Panc1 (cell line): ENCODE measurements at regions not wholly inside any gene's neighbourhood (a gene's known extent, or its start where the extent isn't known, plus 50 kb on each side); places are given as distances from the start of the nearest gene placed in this dataset.

ENCODE experiments used
- ATAC-seq: fragments of 200-7000 bp; cut with Tn5 transposase; 2 replicates; pipeline ENCODE4 v1.9.1; 2020; ENCODE audit warnings: mild to moderate bottlenecking, moderate library complexity
- BruUV-seq: library from RNA; stranded (reverse); fragments of 400-500 nt; replicated peaks from 2 replicates; lab custom pipeline; 2021; lab: Mats Ljungman, UMichigan
- CTCF ChIA-PET: fragments of 300-600 bp; sonication (Branson Sonifier 250); formaldehyde crosslinking; loops from one replicate; lab custom pipeline; 2022; ENCODE audit warnings: antibody characterized with exemption; lab: Charles Lee
- POLR2A ChIA-PET: fragments of 300-600 bp; sonication (Branson Sonifier 250); formaldehyde crosslinking; loops from one replicate; lab custom pipeline; 2022; ENCODE audit warnings: antibody characterized with exemption; lab: Charles Lee
- DNase-seq: peaks from one replicate; pipeline ENCODE4 v3.0.0-alpha.2; 2010; ENCODE audit warnings: low read depth, low spot score
- H3K27ac ChIP-seq: 2 replicates; pipeline ENCODE4 v1.5.1; 2011; ENCODE audit warnings: mild to moderate bottlenecking, low read length, inconsistent platforms
- H3K27me3 ChIP-seq: fragments of 200-500 bp; sonication (Bioruptor generic); 2 replicates; pipeline ENCODE4 v1.6.0; 2014; ENCODE audit warnings: low read length, inconsistent platforms; ENCODE audit not compliant: control insufficient read depth, insufficient read depth
- H3K36me3 ChIP-seq: fragments of 200-500 bp; sonication (Bioruptor generic); 2 replicates; pipeline ENCODE4 v1.5.1; 2014; ENCODE audit warnings: inconsistent platforms, mild to moderate bottlenecking, low read length, moderate library complexity; ENCODE audit not compliant: control insufficient read depth, insufficient read depth
- H3K4me1 ChIP-seq: 2 replicates; pipeline ENCODE4 v1.5.1; 2011; ENCODE audit warnings: inconsistent platforms, mild to moderate bottlenecking, low read length, moderate library complexity; ENCODE audit not compliant: control insufficient read depth, insufficient read depth
- H3K4me3 ChIP-seq, 2 experiments: 2 replicates each; pipeline ENCODE4 v1.5.1; 2011 to 2012; ENCODE audit warnings: low read depth in 2 of 2, low read length in 2 of 2, mild to moderate bottlenecking in 2 of 2, inconsistent platforms in 1 of 2, moderate library complexity in 1 of 2
- H3K9me3 ChIP-seq: fragments of 200-500 bp; sonication (Bioruptor generic); 2 replicates; pipeline ENCODE4 v1.5.1; 2014; ENCODE audit warnings: low read depth, mild to moderate bottlenecking, inconsistent platforms, low read length, moderate library complexity; ENCODE audit not compliant: control insufficient read depth, insufficient read depth
- POLR2AphosphoS5 ChIP-seq: IDR thresholded peaks from 2 replicates; pipeline ENCODE4 v1.6.1; 2012; ENCODE audit warnings: mild to moderate bottlenecking, low read depth, low read length, moderate library complexity
- SIN3A ChIP-seq: IDR thresholded peaks from 2 replicates; pipeline ENCODE4 v1.6.1; 2012; ENCODE audit warnings: low read depth, mild to moderate bottlenecking, low read length, moderate library complexity, borderline replicate concordance; ENCODE audit not compliant: insufficient read depth
- TCF7L2 ChIP-seq: IDR thresholded peaks from 2 replicates; pipeline ENCODE4 v1.6.1; 2011; ENCODE audit warnings: mild to moderate bottlenecking, low read depth, low read length, inconsistent platforms
- in situ Hi-C: cut with HindIII; loops from 2 replicates; pipeline ENCODE4 v1.10.0; 2016; ENCODE audit warnings: low sequenced_read_pairs, low pct_unique_long_range_greater_than_20kb
- intact Hi-C: fragments of 100-400 bp; cut with micrococcal nuclease; formaldehyde crosslinking; loops from one replicate; pipeline ENCODE4 v1.10.0; 2022; ENCODE audit not compliant: unreplicated experiment
- TF ChIP-seq, protein P1 (sequence below), 2 experiments: IDR thresholded peaks; 2 replicates each; pipeline ENCODE4 v1.6.1; 2011 to 2012; ENCODE audit warnings: low read depth in 2 of 2, control low read depth in 1 of 2, low read length in 1 of 2, mild to moderate bottlenecking in 1 of 2, moderate library complexity in 1 of 2; ENCODE audit not compliant: insufficient read depth in 1 of 2
- TF ChIP-seq, protein P2 (sequence below): fragments of 450-650 bp; IDR thresholded peaks from 2 replicates; pipeline ENCODE4 v1.5.1; 2017; ENCODE audit warnings: mild to moderate bottlenecking

DNA sequence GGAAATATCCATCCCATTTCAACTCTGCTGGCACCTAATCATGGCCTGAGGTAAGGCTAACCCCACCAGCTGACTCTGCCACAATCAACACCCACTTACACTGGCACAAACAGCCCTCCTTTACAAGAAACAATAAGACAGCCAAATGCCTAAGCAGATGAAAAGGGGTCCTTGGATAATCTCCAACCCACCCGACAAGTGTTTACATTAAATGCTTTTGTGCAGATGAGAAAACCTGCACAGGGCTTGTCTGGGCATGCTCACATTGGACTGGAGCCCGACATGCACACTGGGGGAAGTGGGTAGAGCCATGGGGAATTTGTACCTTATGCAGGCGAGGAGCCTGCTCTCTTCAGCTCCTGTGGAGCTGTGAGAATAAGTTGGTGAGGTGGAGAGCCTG, 138.9 kb upstream of the ITM2A start:
- H3K4me3 ChIP-seq = no peak overlapping the region
- no peaks in the 10 kb centered on the region for H3K27me3 ChIP-seq
- ATAC-seq (no peak), DNase-seq (no peak)
- intact Hi-C loops = no loop called here
- no TSS peak for BruUV-seq
- no peak for TF ChIP-seq POLR2AphosphoS5
- CTCF ChIA-PET = no interaction called here
- H3K9me3 ChIP-seq = no peaks in the 10 kb centered on the region
- no peaks in the 10 kb centered on the region for H3K4me1 ChIP-seq
- no peak overlapping the region for H3K27ac ChIP-seq
- POLR2A ChIA-PET = interaction anchor here (0.7 kb wide), 1 partner anchor 497 kb away, joined by 5 read pairs; no protein-coding TSS in a partner anchor
- no peaks in the 10 kb centered on the region for H3K36me3 ChIP-seq
- in situ Hi-C loops = no loop called here

DNA sequence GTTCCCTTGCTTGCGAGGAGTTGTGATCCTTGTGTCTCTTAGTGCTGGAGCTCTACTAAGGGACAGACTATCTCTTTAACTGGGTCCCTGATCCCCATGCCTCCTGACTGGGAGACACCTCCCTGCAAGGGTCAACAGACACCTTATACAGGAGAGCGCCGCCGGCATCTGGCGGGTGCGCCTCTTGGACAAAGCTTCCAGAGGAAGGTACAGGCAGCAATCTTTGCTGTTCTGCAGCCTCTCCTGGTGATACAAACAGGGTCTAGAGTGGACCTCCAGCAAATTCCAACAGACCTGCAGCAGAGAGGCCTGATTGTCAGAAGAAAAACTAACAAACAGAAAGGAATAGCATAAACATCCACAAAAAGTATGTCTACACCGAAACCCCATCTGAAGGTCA, 115.6 kb upstream of the ITM2A start:
- DNase-seq (no peak), ATAC-seq (no peak)
- H3K36me3 ChIP-seq = no peaks in the 10 kb centered on the region
- CTCF ChIA-PET = no interaction called here
- POLR2A ChIA-PET = no interaction called here
- BruUV-seq = no TSS peak
- H3K9me3 ChIP-seq = no peaks in the 10 kb centered on the region
- H3K27ac ChIP-seq = no peak overlapping the region
- H3K27me3 ChIP-seq = no peaks in the 10 kb centered on the region
- TF ChIP-seq TCF7L2 (no peak), POLR2AphosphoS5 (no peak), SIN3A (no peak)
- TF ChIP-seq, protein P1, sequence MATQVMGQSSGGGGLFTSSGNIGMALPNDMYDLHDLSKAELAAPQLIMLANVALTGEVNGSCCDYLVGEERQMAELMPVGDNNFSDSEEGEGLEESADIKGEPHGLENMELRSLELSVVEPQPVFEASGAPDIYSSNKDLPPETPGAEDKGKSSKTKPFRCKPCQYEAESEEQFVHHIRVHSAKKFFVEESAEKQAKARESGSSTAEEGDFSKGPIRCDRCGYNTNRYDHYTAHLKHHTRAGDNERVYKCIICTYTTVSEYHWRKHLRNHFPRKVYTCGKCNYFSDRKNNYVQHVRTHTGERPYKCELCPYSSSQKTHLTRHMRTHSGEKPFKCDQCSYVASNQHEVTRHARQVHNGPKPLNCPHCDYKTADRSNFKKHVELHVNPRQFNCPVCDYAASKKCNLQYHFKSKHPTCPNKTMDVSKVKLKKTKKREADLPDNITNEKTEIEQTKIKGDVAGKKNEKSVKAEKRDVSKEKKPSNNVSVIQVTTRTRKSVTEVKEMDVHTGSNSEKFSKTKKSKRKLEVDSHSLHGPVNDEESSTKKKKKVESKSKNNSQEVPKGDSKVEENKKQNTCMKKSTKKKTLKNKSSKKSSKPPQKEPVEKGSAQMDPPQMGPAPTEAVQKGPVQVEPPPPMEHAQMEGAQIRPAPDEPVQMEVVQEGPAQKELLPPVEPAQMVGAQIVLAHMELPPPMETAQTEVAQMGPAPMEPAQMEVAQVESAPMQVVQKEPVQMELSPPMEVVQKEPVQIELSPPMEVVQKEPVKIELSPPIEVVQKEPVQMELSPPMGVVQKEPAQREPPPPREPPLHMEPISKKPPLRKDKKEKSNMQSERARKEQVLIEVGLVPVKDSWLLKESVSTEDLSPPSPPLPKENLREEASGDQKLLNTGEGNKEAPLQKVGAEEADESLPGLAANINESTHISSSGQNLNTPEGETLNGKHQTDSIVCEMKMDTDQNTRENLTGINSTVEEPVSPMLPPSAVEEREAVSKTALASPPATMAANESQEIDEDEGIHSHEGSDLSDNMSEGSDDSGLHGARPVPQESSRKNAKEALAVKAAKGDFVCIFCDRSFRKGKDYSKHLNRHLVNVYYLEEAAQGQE (IDR thresholded peaks at IDR 0.05; ENCODE audit: insufficient read depth in 1 of 2, low read depth in 2 of 2, low read length in 1 of 2) = no peak
- TF ChIP-seq, protein P2, sequence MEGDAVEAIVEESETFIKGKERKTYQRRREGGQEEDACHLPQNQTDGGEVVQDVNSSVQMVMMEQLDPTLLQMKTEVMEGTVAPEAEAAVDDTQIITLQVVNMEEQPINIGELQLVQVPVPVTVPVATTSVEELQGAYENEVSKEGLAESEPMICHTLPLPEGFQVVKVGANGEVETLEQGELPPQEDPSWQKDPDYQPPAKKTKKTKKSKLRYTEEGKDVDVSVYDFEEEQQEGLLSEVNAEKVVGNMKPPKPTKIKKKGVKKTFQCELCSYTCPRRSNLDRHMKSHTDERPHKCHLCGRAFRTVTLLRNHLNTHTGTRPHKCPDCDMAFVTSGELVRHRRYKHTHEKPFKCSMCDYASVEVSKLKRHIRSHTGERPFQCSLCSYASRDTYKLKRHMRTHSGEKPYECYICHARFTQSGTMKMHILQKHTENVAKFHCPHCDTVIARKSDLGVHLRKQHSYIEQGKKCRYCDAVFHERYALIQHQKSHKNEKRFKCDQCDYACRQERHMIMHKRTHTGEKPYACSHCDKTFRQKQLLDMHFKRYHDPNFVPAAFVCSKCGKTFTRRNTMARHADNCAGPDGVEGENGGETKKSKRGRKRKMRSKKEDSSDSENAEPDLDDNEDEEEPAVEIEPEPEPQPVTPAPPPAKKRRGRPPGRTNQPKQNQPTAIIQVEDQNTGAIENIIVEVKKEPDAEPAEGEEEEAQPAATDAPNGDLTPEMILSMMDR = no peak
- no peaks in the 10 kb centered on the region for H3K4me1 ChIP-seq
- no peak overlapping the region for H3K4me3 ChIP-seq
- in situ Hi-C loops = no loop called here
- intact Hi-C loops = no loop called here

DNA sequence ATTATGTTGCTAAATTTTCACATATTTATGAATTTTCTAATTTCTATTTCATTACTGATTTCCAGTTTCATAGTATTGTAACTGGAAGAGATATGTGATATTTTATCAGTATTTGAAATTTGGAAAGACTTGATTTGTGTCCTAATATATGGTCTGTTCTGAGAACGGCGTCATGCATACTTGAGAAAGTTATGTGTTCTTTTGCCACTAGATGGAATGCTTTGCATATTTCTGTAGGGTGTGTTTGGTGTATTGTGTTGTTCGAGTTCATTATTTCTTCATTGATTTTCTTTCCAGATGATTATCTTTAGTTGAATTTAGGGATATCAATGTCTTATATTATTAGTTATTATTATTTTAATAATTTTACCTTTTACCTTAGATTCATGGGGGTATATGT, 110.6 kb upstream of the ITM2A start:
- TF ChIP-seq SIN3A = no peak
- no peak for TF ChIP-seq POLR2AphosphoS5
- TF ChIP-seq TCF7L2 = no peak
- intact Hi-C loops = no loop called here
- Histone ChIP-seq H3K4me3 (no peak overlapping the region), H3K36me3 (no peaks in the 10 kb centered on the region), H3K4me1 (no peaks in the 10 kb centered on the region), H3K27me3 (no peaks in the 10 kb centered on the region), H3K9me3 (no peaks in the 10 kb centered on the region), H3K27ac (no peak overlapping the region)
- in situ Hi-C loops = no loop called here
- ATAC-seq (no peak), DNase-seq (no peak)
- ChIA-PET CTCF (no interaction called here), POLR2A (no interaction called here)
- BruUV-seq = no TSS peak
